ENCODE measurements at regions not wholly inside any gene's neighbourhood (a gene's known extent, or its start where the extent isn't known, plus 50 kb on each side); places are given as distances from the start of the nearest gene placed in this dataset.

- no peak for DNase-seq
Measured at GRCh38 chr11:101199416-101199815, 69.8 kb upstream of the PGR start.

- DNase-seq: no peak
Measured at GRCh38 chr11:101195294-101195693, 65.7 kb upstream of the PGR start.

- DNase-seq: no peak
Measured at GRCh38 chr11:101188801-101189200, 59.2 kb upstream of the PGR start.

DNA sequence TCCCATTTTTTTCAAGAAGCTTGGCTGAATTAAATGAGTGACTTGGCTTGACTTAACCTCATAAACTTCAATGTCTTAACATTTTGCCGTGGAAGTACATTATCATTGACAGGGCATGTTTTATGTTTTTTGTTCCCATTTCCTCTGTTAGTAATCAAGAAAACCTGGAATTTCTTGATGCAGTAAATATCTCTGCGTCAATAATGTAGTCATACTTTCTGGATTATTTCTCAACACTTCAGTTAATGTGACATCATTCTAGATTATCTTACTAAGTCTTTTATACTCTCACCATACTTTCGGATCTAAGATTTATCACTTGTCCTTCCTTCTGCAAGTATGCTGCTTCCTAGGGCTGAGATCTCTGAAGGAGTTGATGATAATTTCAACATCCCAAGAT lies 58.6 kb upstream of the PGR start:
- DNase-seq: no peak

GRCh38 chr11:101187748-101188147 lies 58.1 kb upstream of the PGR start:
- DNase-seq: no peak

GRCh38 chr11:101185985-101186384 lies 56.4 kb upstream of the PGR start:
- DNase-seq: no peak

GRCh38 chr11:101182467-101182866 lies 52.9 kb upstream of the PGR start:
- no peak for DNase-seq

DNA sequence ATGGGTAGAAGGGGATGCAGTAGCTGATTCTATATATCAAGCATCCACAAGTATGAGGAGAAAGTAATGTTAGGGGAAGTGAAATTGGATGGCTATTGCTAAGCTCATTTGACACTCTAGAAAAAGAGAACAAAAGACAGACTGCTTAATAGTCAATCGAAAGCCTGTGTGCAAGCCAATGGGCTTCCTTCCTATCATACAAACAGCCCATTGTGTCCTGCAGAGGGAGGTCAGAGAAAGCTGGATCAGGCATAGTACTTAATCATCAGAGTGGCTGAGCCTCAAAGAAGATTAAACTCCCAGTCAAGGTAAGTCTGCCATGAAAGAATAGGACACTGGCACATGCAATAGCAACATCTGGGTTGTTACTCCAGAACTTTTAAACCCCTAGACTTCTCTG lies 50.9 kb upstream of the PGR start:
- no peak for DNase-seq
